HG03558 (cell line): ENCODE measurements at regions not wholly inside any gene's neighbourhood (a gene's known extent, or its start where the extent isn't known, plus 50 kb on each side); places are given as distances from the start of the nearest gene placed in this dataset.

ENCODE experiments used
- ATAC-seq: cut with Tn5 transposase; IDR thresholded peaks from one replicate; pipeline ENCODE4 v1.9.1; 2021; ENCODE audit warnings: moderate number of reproducible peaks; ENCODE audit not compliant: unreplicated experiment; ENCODE audit errors: extremely low read depth

GRCh38 chr14:101440496-101440895 lies 120.8 kb upstream of the DIO3 start:
- ATAC-seq: no peak

GRCh38 chr14:101441710-101442109 lies 119.6 kb upstream of the DIO3 start:
- ATAC-seq: no peak

- ATAC-seq: no peak
These were observed 118.8 kb upstream of the DIO3 start for GRCh38 chr14:101442451-101442850.

- no peak for ATAC-seq
These were observed 117.2 kb upstream of the DIO3 start for GRCh38 chr14:101444116-101444515.

GRCh38 chr14:101445278-101445677 lies 116.0 kb upstream of the DIO3 start:
- ATAC-seq: no peak

GRCh38 chr14:101446387-101446969 lies 114.8 kb upstream of the DIO3 start:
- ATAC-seq: no peak

GRCh38 chr14:101449114-101449513 lies 112.2 kb upstream of the DIO3 start:
- ATAC-seq: no peak

- no peak for ATAC-seq
These were observed 110.1 kb upstream of the DIO3 start for GRCh38 chr14:101451166-101451565.

- no peak for ATAC-seq
These were observed 108.1 kb upstream of the DIO3 start for GRCh38 chr14:101453225-101453624.

GRCh38 chr14:101454229-101454628 lies 107.1 kb upstream of the DIO3 start:
- ATAC-seq: no peak

GRCh38 chr14:101456246-101457175 lies 104.8 kb upstream of the DIO3 start:
- no peak for ATAC-seq

GRCh38 chr14:101457301-101457935 lies 103.9 kb upstream of the DIO3 start:
- ATAC-seq: no peak

- ATAC-seq: no peak
These were observed 103.2 kb upstream of the DIO3 start for GRCh38 chr14:101457936-101458740.

- no peak for ATAC-seq
These were observed 102.3 kb upstream of the DIO3 start for GRCh38 chr14:101458741-101459550.

GRCh38 chr14:101459551-101459900 lies 101.8 kb upstream of the DIO3 start:
- no peak for ATAC-seq

GRCh38 chr14:101460521-101460920 lies 100.8 kb upstream of the DIO3 start:
- no peak for ATAC-seq

- no peak for ATAC-seq
These were observed 100.1 kb upstream of the DIO3 start for GRCh38 chr14:101460986-101461750.

- no peak for ATAC-seq
These were observed 99.4 kb upstream of the DIO3 start for GRCh38 chr14:101461891-101462290.
